ENCODE measurements at regions not wholly inside any gene's neighbourhood (a gene's known extent, or its start where the extent isn't known, plus 50 kb on each side); places are given as distances from the start of the nearest gene placed in this dataset.

DNA sequence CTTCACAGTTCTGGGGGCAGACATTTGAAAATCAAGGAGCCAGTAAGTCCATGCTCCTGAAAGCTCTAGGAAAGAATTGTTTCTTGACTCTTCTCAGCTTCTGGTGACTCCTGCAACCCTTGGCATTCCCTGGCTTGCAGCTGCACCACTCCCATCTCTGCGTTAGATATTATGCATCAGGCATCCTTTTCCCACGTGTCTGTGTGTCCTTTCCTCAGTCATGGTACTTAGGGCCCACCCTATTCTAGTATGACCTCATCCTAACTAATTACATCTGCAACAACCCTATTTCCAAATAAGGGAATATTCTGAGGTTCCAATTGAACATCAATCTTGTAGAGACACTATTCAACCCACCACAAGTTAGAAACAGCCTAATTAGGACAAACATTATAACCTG is 931.7 kb upstream of the CHAC2 start:
- no peaks in the 10 kb centered on the region for H3K4me1 ChIP-seq (ENCODE audit: control insufficient read depth, insufficient read depth, low read length)
- H3K4me3 ChIP-seq (ENCODE audit: low read length) = no peak overlapping the region
- no peaks in the 10 kb centered on the region for H3K36me3 ChIP-seq (ENCODE audit: control insufficient read depth, insufficient read depth, low read length, severe bottlenecking)
- DNase-seq (ENCODE audit: low read depth) = no peak
- H3K9ac ChIP-seq (ENCODE audit: low read length) = no peak overlapping the region
- peaks cover 3% of the 10 kb centered on the region for H3K9me3 ChIP-seq (ENCODE audit: control insufficient read depth, low read length)
- no peaks in the 10 kb centered on the region for H3K27me3 ChIP-seq (replicated peaks; ENCODE audit: control insufficient read depth, insufficient read depth, low read length)

DNA sequence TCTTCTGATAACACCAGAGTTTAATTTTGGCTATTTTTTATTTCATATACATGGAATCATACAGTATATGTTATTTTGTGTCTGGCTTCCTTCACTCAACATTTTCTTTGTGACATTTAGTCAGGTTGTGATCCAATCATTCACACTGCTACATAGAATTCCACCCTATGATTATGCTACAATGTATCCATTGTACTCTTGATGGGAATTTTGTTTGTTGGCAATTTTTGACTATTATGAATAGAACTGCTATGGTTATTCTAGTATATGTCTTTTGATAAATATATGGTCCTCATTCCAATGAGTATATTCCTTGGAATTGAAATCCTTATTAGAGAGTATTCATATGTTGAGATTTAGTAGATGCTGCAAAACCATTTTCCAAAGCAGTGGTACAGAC is 936.4 kb upstream of the CHAC2 start:
- no peak overlapping the region for H3K9ac ChIP-seq (ENCODE audit: low read length)
- H3K9me3 ChIP-seq (ENCODE audit: control insufficient read depth, low read length) = no peaks in the 10 kb centered on the region
- no peaks in the 10 kb centered on the region for H3K4me1 ChIP-seq (ENCODE audit: control insufficient read depth, insufficient read depth, low read length)
- no peak for DNase-seq (ENCODE audit: low read depth)
- H3K36me3 ChIP-seq (ENCODE audit: control insufficient read depth, insufficient read depth, low read length, severe bottlenecking) = no peaks in the 10 kb centered on the region
- H3K4me3 ChIP-seq (ENCODE audit: low read length) = no peak overlapping the region
- H3K27me3 ChIP-seq (replicated peaks; ENCODE audit: control insufficient read depth, insufficient read depth, low read length) = no peaks in the 10 kb centered on the region

DNA sequence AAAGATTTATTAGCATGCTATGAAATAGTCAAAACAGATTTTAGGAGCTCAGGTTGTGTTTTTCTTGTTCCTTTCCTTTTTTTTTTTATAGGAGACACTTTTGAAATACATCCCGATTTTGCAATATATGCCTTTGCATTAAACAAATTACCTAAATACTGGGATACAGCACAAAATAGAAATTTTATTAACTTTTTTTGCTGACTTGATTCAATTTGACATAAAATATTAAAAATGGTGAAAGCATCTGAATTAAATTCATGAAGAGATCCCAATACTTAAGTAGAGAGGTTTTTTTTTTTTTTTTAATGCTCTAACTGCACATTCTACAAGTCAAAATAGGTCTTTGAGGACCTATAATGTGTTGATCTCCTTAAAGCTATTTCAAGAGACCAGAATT is 939.5 kb upstream of the CHAC2 start:
- Histone ChIP-seq H3K4me1 (ENCODE audit: control insufficient read depth, insufficient read depth, low read length) (no peaks in the 10 kb centered on the region), H3K27me3 (replicated peaks; ENCODE audit: control insufficient read depth, insufficient read depth, low read length) (no peaks in the 10 kb centered on the region), H3K9ac (ENCODE audit: low read length) (no peak overlapping the region), H3K4me3 (ENCODE audit: low read length) (no peak overlapping the region), H3K36me3 (ENCODE audit: control insufficient read depth, insufficient read depth, low read length, severe bottlenecking) (no peaks in the 10 kb centered on the region), H3K9me3 (ENCODE audit: control insufficient read depth, low read length) (no peaks in the 10 kb centered on the region)
- DNase-seq (ENCODE audit: low read depth) = no peak

DNA sequence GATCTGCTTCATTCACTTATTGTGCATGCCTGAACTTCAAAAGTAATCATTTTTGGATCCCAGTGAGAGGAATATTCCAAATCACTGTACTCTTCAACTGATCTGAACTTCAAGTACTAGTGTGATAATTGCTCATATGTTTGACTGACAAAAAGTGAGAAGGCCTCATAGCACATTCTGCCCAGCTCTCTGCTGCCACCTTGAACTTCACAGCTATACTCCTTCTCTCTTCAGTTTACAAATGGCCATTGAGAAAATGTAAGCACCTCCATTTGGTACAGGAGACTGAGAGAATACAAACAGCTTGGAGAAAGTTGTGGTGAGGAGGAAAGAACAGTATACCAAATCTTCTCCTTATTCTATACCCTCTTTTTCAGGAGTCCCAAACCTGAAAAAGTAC is 946.0 kb upstream of the CHAC2 start:
- peak; percentile 5 for DNase-seq (ENCODE audit: low read depth)
- H3K9me3 ChIP-seq (ENCODE audit: control insufficient read depth, low read length) = no peaks in the 10 kb centered on the region
- no peaks in the 10 kb centered on the region for H3K4me1 ChIP-seq (ENCODE audit: control insufficient read depth, insufficient read depth, low read length)
- no peak overlapping the region for H3K9ac ChIP-seq (ENCODE audit: low read length)
- H3K36me3 ChIP-seq (ENCODE audit: control insufficient read depth, insufficient read depth, low read length, severe bottlenecking) = no peaks in the 10 kb centered on the region
- no peak overlapping the region for H3K4me3 ChIP-seq (ENCODE audit: low read length)
- no peaks in the 10 kb centered on the region for H3K27me3 ChIP-seq (replicated peaks; ENCODE audit: control insufficient read depth, insufficient read depth, low read length)

DNA sequence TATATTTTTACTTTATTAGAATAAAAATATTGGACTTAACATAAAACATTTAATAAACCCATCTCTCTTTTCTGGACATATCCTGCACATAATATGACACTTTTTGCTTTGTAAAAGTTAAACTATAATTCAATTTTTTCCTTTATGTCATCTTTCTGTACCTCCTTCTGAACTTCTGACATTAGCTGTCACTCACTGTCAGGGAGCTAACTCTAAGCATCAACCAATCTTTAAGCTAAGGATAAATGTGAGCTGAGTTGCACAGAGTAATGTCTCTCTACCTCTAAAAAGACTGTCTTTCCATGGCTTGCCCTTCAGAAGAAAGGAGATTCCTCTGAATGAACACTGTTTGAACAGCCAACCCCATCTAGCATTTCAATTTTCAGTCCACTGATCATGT is 948.6 kb upstream of the CHAC2 start:
- Histone ChIP-seq H3K4me3 (ENCODE audit: low read length) (no peak overlapping the region), H3K36me3 (ENCODE audit: control insufficient read depth, insufficient read depth, low read length, severe bottlenecking) (no peaks in the 10 kb centered on the region), H3K4me1 (ENCODE audit: control insufficient read depth, insufficient read depth, low read length) (no peaks in the 10 kb centered on the region), H3K27me3 (replicated peaks; ENCODE audit: control insufficient read depth, insufficient read depth, low read length) (no peaks in the 10 kb centered on the region), H3K9ac (ENCODE audit: low read length) (no peak overlapping the region), H3K9me3 (ENCODE audit: control insufficient read depth, low read length) (peaks cover 3% of the 10 kb centered on the region)
- DNase-seq (ENCODE audit: low read depth) = no peak

DNA sequence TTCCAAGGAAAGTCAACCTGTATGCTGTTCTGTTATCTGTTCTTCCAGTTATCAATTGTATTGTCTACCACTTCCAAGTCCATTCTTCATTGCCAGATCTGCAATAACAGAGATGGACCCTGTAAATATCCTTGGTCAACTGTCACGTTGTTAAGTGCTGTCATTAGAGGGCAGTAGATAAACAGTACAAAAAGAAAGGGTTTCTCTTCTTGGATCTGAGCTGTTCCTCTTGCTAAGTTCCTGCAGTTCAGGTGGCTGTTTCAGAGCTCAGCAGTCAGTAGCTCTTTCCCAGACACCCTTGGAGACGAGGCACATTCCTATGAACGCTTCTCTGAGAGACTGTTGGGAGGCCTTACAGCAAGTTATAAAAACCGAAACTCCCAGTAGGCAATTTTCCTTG is 957.1 kb upstream of the CHAC2 start:
- no peaks in the 10 kb centered on the region for H3K4me1 ChIP-seq (ENCODE audit: control insufficient read depth, insufficient read depth, low read length)
- H3K27me3 ChIP-seq (replicated peaks; ENCODE audit: control insufficient read depth, insufficient read depth, low read length) = no peaks in the 10 kb centered on the region
- no peak overlapping the region for H3K4me3 ChIP-seq (ENCODE audit: low read length)
- H3K9me3 ChIP-seq (ENCODE audit: control insufficient read depth, low read length) = peaks cover 3% of the 10 kb centered on the region
- no peak overlapping the region for H3K9ac ChIP-seq (ENCODE audit: low read length)
- DNase-seq (ENCODE audit: low read depth) = peak; percentile 68
- H3K36me3 ChIP-seq (ENCODE audit: control insufficient read depth, insufficient read depth, low read length, severe bottlenecking) = no peaks in the 10 kb centered on the region

DNA sequence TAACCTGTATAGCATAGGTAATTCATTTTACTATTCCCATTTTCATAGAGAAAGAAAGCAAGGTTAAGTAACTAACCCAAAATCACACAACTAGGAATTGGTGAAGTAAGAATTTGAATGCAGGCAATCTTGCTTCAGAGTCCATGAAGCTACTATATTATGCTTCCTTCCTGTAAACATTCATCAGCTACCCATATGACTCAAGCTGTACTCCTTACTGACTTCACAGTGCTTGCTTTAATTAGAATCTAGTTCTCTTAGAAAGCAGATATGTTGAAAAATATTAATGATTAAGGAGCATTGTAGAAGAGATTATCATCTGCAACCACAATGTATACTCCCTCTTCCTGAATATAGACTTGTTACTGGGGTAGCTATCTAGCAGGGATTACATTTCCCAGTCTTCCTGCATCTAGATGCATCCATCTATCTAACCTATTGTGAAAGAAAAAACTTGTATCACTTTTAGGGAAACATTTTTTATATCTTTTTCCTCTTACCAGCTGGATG is 961.6 kb upstream of the CHAC2 start:
- H3K36me3 ChIP-seq (ENCODE audit: control insufficient read depth, insufficient read depth, low read length, severe bottlenecking) = no peaks in the 10 kb centered on the region
- H3K27me3 ChIP-seq (replicated peaks; ENCODE audit: control insufficient read depth, insufficient read depth, low read length) = no peaks in the 10 kb centered on the region
- no peaks in the 10 kb centered on the region for H3K4me1 ChIP-seq (ENCODE audit: control insufficient read depth, insufficient read depth, low read length)
- H3K4me3 ChIP-seq (ENCODE audit: low read length) = no peak overlapping the region
- H3K9me3 ChIP-seq (ENCODE audit: control insufficient read depth, low read length) = peaks cover 18% of the 10 kb centered on the region
- peak; percentile 9 for DNase-seq (ENCODE audit: low read depth)
- no peak overlapping the region for H3K9ac ChIP-seq (ENCODE audit: low read length)

DNA sequence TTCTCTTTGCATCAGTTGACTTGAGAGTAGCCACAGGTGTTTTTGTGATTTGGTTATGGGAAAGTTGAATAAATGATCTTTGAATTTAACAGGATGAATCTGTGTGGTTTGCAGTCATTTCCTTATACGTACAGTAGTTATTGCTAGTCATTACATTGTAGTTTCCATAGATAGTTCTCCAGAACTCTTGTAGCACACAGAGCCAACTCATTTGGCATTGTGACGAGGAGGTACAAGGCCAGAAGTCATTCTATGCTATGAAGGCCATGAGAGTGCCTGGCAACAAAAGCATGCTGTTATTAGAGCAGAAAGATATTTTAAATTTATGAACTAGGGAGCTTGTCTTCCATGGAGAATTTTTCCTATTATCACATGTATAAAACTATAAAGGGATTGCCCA is 973.0 kb upstream of the CHAC2 start:
- DNase-seq (ENCODE audit: low read depth) = no peak
- Histone ChIP-seq H3K4me3 (ENCODE audit: low read length) (no peak overlapping the region), H3K36me3 (ENCODE audit: control insufficient read depth, insufficient read depth, low read length, severe bottlenecking) (no peaks in the 10 kb centered on the region), H3K9ac (ENCODE audit: low read length) (no peak overlapping the region), H3K4me1 (ENCODE audit: control insufficient read depth, insufficient read depth, low read length) (no peaks in the 10 kb centered on the region), H3K9me3 (ENCODE audit: control insufficient read depth, low read length) (peaks cover 9% of the 10 kb centered on the region), H3K27me3 (replicated peaks; ENCODE audit: control insufficient read depth, insufficient read depth, low read length) (no peaks in the 10 kb centered on the region)

DNA sequence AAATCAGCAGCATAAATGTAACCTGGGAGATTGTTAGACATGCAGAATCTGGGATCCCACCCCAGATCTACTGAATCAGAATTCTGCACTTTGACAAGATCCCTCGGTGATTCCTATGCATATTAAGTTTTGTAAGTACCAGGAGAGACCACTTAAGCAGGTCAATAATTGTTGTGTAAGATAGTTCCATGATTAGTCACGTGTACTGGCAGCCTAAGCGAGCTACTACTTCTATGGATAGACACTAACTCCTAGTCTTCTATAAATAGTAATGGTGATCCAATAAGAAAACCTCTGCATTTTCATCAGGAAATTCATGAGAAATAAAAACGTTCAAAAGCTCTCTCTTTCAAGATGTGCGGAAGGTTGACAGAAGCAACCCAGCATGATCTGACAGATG is 988.2 kb upstream of the CHAC2 start:
- Histone ChIP-seq H3K4me3 (ENCODE audit: low read length) (no peak overlapping the region), H3K9ac (ENCODE audit: low read length) (no peak overlapping the region), H3K36me3 (ENCODE audit: control insufficient read depth, insufficient read depth, low read length, severe bottlenecking) (no peaks in the 10 kb centered on the region), H3K9me3 (ENCODE audit: control insufficient read depth, low read length) (peaks cover 3% of the 10 kb centered on the region), H3K27me3 (replicated peaks; ENCODE audit: control insufficient read depth, insufficient read depth, low read length) (no peaks in the 10 kb centered on the region), H3K4me1 (ENCODE audit: control insufficient read depth, insufficient read depth, low read length) (no peaks in the 10 kb centered on the region)
- DNase-seq (ENCODE audit: low read depth) = no peak

DNA sequence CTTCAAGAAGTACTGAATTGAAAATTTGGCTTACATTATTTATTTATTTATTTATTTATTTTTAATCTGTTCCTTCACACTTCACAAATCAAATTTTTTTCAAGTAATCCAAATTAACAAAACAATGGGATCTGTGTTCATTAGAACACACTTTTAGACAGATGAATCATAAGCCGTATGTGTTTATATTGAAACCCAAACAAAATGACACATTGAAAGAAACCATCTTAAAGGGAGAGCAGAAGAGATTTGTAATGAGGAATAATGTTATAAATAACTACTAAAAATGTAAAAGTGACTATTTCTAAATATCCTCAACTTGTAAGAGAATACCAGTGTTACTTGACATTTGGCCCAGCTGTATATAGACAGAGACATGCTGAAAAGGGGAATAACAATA is 991.0 kb upstream of the CHAC2 start:
- no peaks in the 10 kb centered on the region for H3K9me3 ChIP-seq (ENCODE audit: control insufficient read depth, low read length)
- no peaks in the 10 kb centered on the region for H3K4me1 ChIP-seq (ENCODE audit: control insufficient read depth, insufficient read depth, low read length)
- no peaks in the 10 kb centered on the region for H3K27me3 ChIP-seq (replicated peaks; ENCODE audit: control insufficient read depth, insufficient read depth, low read length)
- H3K36me3 ChIP-seq (ENCODE audit: control insufficient read depth, insufficient read depth, low read length, severe bottlenecking) = no peaks in the 10 kb centered on the region
- H3K4me3 ChIP-seq (ENCODE audit: low read length) = no peak overlapping the region
- H3K9ac ChIP-seq (ENCODE audit: low read length) = no peak overlapping the region
- no peak for DNase-seq (ENCODE audit: low read depth)

DNA sequence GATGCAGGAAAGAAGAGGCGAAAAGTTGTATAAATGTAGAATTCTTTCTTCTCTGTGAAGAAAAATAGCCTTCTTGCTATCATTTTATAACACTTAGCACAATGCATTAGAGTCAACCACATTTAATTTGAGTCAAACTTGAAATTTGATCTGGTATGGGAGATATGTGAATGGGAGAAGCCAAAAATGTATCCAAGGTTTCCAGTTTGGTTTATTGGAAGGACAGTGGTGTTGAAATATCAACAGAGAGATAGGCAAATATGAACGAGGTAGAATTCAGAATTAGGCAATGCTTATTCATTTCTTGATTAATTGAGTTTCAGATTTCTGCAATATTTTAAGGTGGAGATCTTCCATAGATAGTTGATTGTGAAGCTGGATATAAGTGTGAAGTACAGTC is 991.9 kb upstream of the CHAC2 start:
- peaks cover 1% of the 10 kb centered on the region for H3K9me3 ChIP-seq (ENCODE audit: control insufficient read depth, low read length)
- no peaks in the 10 kb centered on the region for H3K27me3 ChIP-seq (replicated peaks; ENCODE audit: control insufficient read depth, insufficient read depth, low read length)
- H3K9ac ChIP-seq (ENCODE audit: low read length) = no peak overlapping the region
- peak; percentile 2 for DNase-seq (ENCODE audit: low read depth)
- no peak overlapping the region for H3K4me3 ChIP-seq (ENCODE audit: low read length)
- no peaks in the 10 kb centered on the region for H3K4me1 ChIP-seq (ENCODE audit: control insufficient read depth, insufficient read depth, low read length)
- no peaks in the 10 kb centered on the region for H3K36me3 ChIP-seq (ENCODE audit: control insufficient read depth, insufficient read depth, low read length, severe bottlenecking)

DNA sequence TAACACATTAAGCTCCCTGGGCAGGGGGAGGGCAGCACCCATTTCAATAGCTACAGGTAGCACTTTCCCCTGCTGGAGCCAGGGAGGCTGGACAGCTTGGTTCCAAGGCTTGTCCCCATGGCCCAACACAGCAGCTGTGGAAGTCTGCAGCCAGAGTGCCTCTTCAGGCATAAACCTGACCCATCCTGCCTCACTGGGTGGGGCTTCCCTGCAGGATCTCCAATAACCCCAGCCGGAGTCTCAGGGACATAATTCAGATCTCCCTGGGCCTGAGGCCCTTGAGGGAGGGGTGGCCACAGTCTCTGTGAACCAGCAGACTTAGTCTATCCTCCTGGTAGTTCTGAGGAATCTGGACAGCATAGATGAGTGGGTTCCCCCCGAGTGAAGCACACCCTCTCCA is 1001.9 kb upstream of the CHAC2 start:
- Histone ChIP-seq H3K9ac (ENCODE audit: low read length) (no peak overlapping the region), H3K36me3 (ENCODE audit: control insufficient read depth, insufficient read depth, low read length, severe bottlenecking) (no peaks in the 10 kb centered on the region), H3K4me1 (ENCODE audit: control insufficient read depth, insufficient read depth, low read length) (no peaks in the 10 kb centered on the region), H3K4me3 (ENCODE audit: low read length) (no peak overlapping the region), H3K27me3 (replicated peaks; ENCODE audit: control insufficient read depth, insufficient read depth, low read length) (no peaks in the 10 kb centered on the region), H3K9me3 (ENCODE audit: control insufficient read depth, low read length) (peaks cover 16% of the 10 kb centered on the region)
- no peak for DNase-seq (ENCODE audit: low read depth)
